NCI-H2107 (cell line): ENCODE measurements at regions not wholly inside any gene's neighbourhood (a gene's known extent, or its start where the extent isn't known, plus 50 kb on each side); places are given as distances from the start of the nearest gene placed in this dataset.
A peak's percentile ranks its signal among the peaks of the same experiment; 100 is the strongest.
"Not testable (repeated sequence)": the region's sequence is repeated elsewhere in the genome, so short reads cannot be mapped to it uniquely, and the experiment has no call there.

Experiments
- DNase-seq: peaks from one replicate; lab custom pipeline; 2025; lab: John Stamatoyannopoulos, UW

GRCh38 chr7:32681174-32681518 is 185.9 kb downstream of the AVL9 start:
- no peak for DNase-seq

DNA sequence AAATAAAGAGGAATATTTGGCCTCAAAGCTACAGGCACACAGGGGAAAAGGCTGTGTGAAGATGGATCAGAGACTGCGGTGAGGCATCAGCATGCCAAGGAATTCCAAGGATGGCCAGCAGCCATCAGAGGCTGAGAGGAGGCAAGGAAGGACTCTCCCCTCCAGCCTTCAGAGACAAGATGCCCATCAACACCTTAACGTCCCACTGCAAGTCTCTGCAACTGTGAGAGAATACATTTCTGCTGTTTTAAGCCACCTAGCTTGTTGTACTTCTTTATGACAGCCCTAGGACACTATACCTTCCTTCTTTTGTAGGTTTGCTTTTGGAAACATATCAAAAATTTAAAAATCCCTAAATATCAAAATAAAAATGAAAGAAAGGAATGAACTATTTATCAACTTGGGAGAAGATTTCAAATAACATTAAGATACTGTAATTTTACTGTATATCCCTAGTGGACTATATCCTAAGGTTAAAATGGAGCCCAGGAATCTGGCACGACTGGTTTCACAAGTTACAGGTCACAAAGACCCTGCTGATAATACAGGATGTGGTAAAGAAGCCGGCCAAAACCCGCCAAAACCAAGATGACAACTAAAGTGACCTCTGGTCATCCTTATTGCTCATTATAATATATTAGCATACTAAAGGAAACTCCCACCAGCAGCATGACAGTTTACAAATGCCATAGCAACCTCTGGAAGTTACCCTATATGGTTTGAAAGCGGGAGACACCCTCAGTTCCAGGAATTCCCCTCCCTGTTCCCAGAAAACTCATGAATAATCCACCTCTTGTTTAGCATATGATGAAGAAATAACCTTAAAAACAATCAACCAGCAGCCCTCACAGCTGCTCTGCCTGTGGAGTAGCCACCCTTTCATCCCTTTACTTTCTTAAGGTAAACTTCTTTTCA is 185.2 kb downstream of the AVL9 start:
- DNase-seq = no peak

- no peak for DNase-seq
Observed at GRCh38 chr7:32679192-32679591, 183.9 kb downstream of the AVL9 start.

- DNase-seq = no peak
Observed at GRCh38 chr7:32677593-32677992, 182.3 kb downstream of the AVL9 start.

GRCh38 chr7:32676249-32676941 is 181.1 kb downstream of the AVL9 start:
- DNase-seq = no peak

- no peak for DNase-seq
Observed at GRCh38 chr7:32673275-32673983, 178.1 kb downstream of the AVL9 start.

GRCh38 chr7:32670110-32671025 is 175.1 kb downstream of the AVL9 start:
- no peak for DNase-seq

- peak; percentile 76 for DNase-seq
Observed at GRCh38 chr7:32669173-32669870, 174.0 kb downstream of the AVL9 start.

GRCh38 chr7:32668387-32669097 is 173.3 kb downstream of the AVL9 start:
- DNase-seq = not testable (repeated sequence)

- not testable (repeated sequence) for DNase-seq
Observed at GRCh38 chr7:32667586-32667985, 172.3 kb downstream of the AVL9 start.

DNA sequence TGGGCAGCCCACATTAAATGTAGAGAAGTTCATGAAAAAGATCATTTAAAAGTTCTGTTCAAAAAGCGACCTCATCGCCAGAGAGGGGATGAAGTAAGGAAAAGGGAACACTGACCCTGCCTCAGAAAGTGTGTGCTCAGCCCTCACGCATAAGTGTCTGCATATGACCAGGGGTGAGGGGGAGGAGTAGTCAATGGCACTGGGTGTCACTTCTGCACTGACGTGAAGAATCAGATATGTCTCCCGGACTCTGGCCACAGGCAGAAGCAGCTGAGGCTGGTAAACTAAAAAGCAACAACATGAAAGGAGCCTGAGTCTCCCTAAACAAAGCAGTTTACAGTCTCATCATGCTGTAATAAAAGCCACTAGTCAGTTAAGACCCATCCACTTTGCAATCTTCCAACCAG is 168.5 kb downstream of the AVL9 start:
- DNase-seq = not testable (repeated sequence)

- DNase-seq = not testable (repeated sequence)
Observed at GRCh38 chr7:32662509-32662908, 167.2 kb downstream of the AVL9 start.

DNA sequence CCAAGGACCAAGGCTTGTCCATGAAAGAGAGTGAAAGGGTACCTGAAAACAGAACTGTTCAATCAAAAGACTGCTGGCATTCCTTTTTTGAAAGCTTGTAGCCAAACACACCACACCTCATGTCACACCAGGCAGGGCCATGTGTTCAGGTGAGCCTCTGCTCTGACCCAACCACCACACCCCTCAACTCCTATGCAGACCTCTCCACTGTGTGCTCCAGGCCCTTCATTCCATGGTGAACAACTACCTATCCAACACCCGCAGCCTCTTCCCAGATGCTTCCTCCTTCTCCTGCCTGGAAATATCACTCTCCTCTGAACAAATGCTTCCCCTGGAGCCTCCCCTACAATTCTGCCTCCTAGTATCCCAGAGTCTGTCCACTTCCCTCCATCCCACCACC is 166.6 kb downstream of the AVL9 start:
- DNase-seq = no peak

GRCh38 chr7:32661501-32661900 is 166.2 kb downstream of the AVL9 start:
- DNase-seq = no peak

- DNase-seq = no peak
Observed at GRCh38 chr7:32660936-32661335, 165.6 kb downstream of the AVL9 start.

DNA sequence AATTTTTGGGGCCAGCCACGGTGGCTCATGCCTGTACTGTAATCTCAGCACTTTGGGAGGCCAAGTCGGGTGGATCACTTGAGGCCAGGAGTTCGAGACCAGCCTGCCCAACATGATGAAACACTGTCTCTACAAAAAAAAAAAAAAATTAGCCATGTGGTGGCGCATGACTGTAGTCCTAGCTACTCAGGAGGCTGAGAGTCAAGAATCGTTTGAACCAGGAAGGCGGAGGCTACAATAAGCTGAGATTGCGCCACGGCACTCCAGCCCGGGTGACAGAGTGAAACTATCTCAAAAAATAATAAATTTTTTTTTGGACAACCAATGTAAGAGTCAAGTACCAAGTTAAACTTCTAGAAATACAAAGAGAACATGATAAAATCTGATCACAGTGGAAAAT is 164.6 kb downstream of the AVL9 start:
- no peak for DNase-seq

GRCh38 chr7:32658467-32658869 is 163.2 kb downstream of the AVL9 start:
- DNase-seq = no peak

DNA sequence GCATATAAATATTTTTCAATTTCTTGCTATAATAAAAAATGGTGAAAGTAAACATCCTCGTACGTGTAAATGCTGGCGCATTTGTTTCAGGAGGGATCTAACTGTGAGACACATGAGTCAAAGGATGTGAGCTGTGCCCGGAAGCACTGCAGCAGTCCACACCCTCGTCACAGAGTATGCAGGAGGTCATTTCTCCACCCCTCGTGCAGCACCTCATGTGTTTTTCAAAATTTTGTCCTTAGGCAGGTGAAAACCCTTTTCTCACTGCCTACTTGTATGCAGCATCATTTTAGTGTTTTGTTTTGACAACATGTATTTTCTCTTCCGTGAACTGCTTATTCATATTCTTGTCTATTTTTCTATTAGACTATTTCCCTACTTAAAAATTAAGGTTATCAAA is 162.7 kb downstream of the AVL9 start:
- no peak for DNase-seq

DNA sequence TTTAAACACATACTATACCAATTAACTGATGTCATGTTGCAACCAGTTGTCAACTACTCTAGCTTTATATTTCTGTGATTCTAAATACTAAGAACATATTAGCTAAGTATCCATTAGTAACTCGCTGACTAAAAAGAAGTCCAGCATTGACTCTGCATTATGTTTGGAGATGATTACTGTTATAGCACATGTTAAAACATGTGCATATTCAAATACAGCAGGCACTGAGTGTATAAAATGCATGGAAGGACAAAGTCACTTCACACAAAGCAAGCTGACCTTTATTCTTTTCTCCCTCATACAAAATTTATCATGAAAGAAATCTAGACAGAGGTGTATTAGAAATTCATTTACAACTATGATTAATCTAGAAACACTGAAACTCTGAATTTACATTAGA is 159.3 kb downstream of the AVL9 start:
- DNase-seq = not testable (repeated sequence)

DNA sequence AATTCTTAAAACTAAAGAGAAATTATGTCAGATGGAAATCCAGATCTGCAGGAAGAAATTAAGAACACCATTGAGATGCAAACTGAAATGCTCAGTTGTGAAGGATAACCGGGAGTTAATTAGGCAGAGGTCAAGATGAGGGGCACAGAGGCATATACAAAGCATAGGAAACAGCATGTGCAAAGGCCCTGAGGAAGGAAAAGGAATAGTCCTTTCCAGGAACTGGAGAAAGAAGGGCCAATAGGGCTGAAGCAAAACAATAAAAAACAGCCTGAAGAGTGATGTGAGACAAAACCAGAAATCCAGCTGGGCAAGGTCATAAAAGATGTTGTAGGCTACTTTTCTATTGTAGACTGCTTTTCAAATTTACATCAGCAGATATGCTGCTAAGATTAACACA is 155.1 kb downstream of the AVL9 start:
- not testable (repeated sequence) for DNase-seq
